NCI-H345 treated with DMSO at 0.1 percent for 48 hours (cell line): ENCODE measurements at regions not wholly inside any gene's neighbourhood (a gene's known extent, or its start where the extent isn't known, plus 50 kb on each side); places are given as distances from the start of the nearest gene placed in this dataset.

ENCODE experiments used
- DNase-seq: peaks from one replicate; lab custom pipeline; 2025; ENCODE audit not compliant: unreplicated experiment; lab: John Stamatoyannopoulos, UW

DNA sequence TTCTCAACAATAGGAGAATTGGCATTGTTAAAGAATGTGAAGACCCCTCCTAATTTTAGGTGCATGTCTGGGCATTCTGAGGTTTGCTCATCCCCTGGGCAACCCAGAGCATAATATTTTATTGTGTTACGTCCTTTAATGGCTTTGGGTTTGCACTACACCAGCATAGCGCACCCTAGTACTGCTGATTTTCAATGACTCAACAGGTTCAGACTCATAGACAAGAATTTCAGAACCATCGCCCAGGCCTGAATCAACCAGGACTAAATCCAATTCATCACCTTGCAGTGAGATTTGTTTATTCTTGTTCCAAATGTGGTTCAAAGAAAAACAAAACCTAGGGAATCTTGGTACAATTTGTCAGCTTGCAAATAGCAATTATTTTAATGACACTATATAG, 137.8 kb upstream of the PHACTR1 start:
- DNase-seq: no peak

DNA sequence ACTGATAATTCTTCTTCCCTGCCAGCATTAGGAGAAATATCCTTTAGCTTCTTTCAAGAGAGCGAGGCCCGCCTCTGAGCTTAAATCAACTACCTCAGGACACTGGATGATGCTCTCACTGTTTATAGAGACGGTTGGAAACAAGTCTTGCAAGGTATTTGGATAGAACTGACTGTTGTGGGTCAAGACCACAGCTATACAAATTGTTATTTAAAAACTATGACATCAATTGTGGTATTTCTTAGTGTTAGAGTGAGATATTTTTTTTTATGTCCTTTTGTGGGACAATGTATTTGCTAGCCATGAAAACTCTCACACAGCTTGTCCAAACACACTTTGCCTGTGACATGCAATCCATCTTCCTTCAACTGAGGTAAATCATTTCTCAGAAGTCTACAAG, 136.3 kb upstream of the PHACTR1 start:
- no peak for DNase-seq

DNA sequence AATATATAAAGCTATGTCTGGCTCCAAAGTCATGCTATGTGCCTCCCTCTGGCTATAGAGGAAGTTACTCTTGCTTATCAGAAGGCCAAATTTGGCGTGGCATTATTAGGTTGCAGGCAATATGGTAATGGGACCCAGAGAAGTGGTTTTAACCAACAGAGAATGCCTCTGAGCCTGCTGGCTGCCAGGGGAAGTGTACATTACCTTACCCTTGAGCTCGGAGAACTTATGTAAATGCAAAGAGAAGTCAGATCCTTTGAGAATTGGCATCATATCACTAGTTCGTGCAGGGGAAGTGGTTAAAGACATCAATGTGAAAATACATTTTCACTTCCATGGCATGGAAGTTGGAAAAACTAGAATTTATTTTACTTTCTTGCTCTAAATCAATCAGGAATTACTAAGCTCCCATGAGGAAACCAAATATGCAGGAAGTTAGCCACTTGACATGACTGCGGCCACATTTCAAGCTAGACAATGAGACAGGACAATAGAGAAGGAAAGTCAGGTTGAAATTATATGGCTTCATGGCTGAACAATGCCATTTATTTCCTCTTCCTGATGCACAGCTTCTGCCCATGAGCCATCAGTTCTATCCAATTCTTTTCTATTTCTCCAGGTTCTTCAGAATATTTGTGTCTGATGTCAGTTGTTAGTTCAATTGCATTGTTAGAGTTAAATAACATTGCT, 134.0 kb upstream of the PHACTR1 start:
- DNase-seq: no peak

DNA sequence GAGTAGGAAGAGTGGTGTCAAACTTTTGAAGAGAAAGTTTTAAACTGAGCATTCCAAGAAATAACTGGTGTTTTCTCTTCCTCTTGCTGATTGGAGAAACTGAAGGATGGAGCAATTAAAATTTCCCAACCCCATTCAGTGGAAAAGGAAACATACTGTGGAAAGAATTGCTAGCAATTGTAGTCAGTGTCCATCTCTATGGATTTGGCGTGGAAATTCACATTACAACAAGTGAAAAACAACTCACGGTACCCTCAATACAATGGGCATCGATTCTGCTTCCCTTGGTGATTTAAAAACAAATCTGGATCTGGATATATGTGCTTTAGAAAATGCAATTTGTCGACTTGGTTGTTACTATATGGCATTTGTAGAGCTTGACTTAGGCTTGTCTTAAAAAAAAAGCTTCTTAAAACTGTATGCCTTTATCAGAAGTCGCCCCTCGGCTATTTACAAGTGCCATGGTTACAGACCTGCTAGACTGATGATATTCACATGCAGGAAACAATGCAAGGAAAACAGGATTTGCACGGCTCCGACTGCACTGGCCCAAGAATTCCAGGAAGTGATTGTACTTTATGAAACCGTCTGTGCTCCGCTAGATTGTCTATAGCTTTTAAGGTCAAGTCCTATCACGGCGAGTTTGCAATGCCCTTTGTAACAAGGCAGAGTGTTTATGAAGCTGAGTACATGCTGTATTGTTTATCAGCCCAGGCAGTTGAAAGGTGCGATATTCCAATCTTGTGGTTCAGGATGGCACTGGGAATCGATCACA, 131.7 kb upstream of the PHACTR1 start:
- no peak for DNase-seq

- DNase-seq: no peak
Observed at GRCh38 chr6:12585497-12585958, 131.0 kb upstream of the PHACTR1 start.

DNA sequence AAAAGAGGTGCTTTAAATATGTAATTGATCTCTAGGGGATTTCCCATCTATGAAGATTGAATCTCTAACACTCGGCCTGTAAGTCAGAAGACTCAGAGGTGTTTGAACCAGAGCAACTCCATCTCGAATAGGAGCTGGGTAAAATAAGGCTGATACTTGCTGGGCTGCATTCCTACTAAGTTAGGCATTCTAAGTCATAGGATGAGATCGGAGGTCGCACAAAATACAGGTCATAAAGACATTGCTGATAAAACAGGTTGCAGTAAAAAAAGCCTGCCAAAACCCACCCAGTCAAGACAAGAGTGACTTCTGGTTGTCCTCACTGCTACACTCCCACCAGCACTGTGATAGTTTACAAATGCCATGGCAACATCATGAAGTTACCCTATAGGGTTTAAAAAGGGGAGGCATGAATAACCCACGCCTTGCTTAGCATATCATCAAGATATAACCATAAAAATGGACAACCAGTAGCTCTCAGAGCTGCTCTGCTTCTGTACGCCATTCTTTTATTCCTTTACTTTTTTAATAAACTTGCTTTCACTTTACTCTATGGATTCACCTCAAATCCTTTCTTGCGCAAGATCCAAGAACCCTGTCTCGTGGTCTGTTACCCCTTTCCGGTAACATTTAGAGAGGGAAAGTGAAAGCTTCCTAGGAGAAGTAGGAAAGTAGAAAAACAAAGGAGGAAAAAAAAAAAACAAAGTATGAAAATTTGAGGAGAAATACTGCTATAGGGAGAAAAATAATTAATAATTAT, 129.7 kb upstream of the PHACTR1 start:
- DNase-seq: no peak

- DNase-seq: no peak
Observed at GRCh38 chr6:12590901-12591300, 125.7 kb upstream of the PHACTR1 start.

GRCh38 chr6:12592634-12593033, 123.9 kb upstream of the PHACTR1 start:
- no peak for DNase-seq

DNA sequence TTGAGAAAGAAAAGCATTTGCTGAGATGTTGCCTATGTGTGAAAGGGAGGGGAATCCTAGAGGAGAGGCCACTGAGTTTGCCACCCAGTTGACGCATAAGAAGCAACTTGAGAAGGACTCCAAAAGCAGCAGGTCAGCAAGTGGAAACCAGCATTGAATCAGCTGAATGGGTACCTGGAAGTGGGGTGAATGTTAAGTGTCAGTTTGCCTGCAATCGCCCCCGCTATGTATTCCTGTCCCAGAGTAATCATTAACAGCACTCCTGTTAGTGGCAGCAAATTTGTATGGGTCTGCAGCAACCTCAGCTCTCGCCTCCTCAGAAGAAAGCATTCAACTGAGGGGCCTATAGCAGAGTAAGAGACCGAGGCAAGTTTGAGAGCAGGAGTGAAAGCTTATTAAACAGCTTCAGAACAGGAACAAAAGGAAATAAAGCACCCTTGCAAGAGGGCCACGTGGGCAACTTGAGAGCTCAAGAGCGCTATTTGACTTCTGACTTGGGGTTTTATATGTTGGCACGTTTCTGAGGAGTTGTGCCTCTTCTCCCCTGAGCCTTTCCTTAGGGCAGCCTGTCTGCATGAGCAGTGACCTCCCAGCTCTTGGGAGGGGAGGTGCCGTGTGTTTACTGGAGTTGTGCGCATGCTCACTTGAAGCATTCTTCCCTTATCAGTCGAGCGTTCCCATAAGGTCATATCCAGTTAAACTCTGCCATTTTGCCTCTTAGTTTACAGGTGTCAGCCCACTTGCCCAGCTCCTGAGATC, 122.6 kb upstream of the PHACTR1 start:
- DNase-seq: no peak

DNA sequence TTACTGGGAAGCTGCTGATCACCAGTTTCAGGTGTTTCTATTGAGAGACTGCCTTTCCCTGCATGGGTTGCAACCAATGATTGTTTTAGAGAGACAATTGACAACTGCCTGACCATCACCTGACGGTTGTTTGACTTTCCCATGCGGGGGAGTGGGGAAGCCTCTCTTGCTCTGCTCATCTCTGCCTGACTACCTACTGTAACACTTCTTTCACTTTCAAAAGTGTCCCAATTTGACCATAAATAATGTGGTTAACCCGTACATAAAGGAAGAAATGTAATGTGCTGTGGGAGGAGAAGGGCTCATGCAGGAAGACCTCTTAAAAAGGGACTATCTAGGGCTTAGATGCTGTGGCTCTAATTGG, 122.1 kb upstream of the PHACTR1 start:
- no peak for DNase-seq

- no peak for DNase-seq
Observed at GRCh38 chr6:12595161-12595811, 121.3 kb upstream of the PHACTR1 start.

DNA sequence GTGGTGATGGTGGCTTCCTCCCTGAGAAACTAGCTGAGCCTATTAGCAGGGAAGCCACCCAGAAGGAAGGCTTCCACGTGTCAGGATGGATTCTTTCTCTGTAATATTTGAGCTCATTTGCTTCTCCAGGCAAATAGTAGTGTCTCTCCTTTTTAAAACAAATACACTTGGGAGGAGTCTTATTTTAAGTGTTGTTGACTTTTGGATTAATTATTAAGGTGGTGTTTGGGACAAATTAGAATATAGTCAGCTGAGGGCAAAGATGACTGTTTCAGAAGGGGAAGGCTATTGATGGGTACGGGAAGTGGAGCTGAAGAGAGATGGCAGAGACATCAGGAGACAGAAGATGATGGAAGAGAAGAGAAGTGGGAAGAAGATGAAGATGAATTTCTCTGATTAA, 119.8 kb upstream of the PHACTR1 start:
- DNase-seq: no peak

DNA sequence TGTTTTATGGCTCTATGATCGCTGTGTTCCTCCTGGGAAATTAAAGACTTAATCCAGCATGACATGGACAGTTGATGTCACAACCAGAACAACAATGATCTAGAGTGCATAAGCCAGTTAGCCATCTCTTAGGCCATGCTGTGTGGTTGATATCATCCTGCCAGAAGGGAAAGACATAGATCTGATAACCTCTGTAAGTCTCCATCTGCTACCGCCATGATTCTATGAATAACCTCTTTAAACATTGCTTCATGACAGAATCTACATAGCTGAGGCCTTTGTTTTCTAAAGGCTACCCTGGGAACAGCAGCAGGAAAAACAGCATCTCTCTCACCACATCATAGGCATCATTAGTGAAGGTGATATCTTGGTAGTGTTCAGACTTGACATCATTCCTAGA, 117.6 kb upstream of the PHACTR1 start:
- no peak for DNase-seq

- DNase-seq: no peak
Observed at GRCh38 chr6:12601881-12602280, 114.7 kb upstream of the PHACTR1 start.

GRCh38 chr6:12602342-12602741, 114.2 kb upstream of the PHACTR1 start:
- DNase-seq: no peak

GRCh38 chr6:12602951-12603672, 113.5 kb upstream of the PHACTR1 start:
- DNase-seq: no peak

- no peak for DNase-seq
Observed at GRCh38 chr6:12603673-12604049, 112.9 kb upstream of the PHACTR1 start.

DNA sequence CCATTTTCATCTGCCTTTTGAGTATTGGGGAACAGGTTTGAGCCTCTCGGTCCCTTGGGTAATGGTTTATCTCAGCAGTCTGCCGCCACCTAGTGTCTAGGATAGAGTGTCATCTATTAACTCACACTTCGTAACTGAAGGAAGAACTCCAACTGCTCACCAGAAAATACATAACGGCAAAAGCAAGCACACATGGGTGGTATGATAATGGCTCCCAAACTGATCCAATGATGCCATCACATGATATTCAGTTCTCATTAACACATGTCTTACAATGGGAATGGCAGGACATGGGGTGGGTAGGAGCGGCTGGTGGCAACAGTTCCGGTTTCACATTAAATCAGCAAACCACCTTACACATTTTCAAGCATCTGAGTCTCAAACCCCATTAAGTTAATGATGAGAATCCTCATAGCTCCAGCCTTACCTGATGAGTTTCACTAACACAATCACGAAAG, 110.7 kb upstream of the PHACTR1 start:
- no peak for DNase-seq

GRCh38 chr6:12606616-12607015, 110.0 kb upstream of the PHACTR1 start:
- no peak for DNase-seq
